ENCODE measurements at regions not wholly inside any gene's neighbourhood (a gene's known extent, or its start where the extent isn't known, plus 50 kb on each side); places are given as distances from the start of the nearest gene placed in this dataset.

- no peak for TF ChIP-seq CTCF (IDR thresholded peaks at IDR 0.05)
- TF ChIP-seq POLR2A (IDR thresholded peaks at IDR 0.05) = no peak
Observed at GRCh38 chr3:174477491-174477890, 381.6 kb upstream of the NAALADL2 start.

Data from body of pancreas (tissue), 4 donors.